Bronchial epithelial cell (primary cell): ENCODE measurements at regions not wholly inside any gene's neighbourhood (a gene's known extent, or its start where the extent isn't known, plus 50 kb on each side); places are given as distances from the start of the nearest gene placed in this dataset.

Experiments
- DNase-seq: peaks from one replicate; pipeline ENCODE4 v3.0.0-alpha.2; 2010; ENCODE audit warnings: low read depth
- FAIRE-seq: peaks from 2 replicates; lab custom pipeline; 2011; peaks lifted over from hg19 to GRCh38; lab: Jason Lieb, UNC
- H3K27me3 ChIP-seq: 2 replicates; pipeline ENCODE4 v1.5.1; 2011; ENCODE audit warnings: low read length; ENCODE audit not compliant: control insufficient read depth, insufficient read depth
- H3K36me3 ChIP-seq: 2 replicates; pipeline ENCODE4 v1.5.1; 2011; ENCODE audit warnings: low read length; ENCODE audit not compliant: control insufficient read depth, insufficient read depth
- H3K4me3 ChIP-seq: 2 replicates; pipeline ENCODE4 v1.5.1; 2011; ENCODE audit warnings: mild to moderate bottlenecking, low read depth, low read length, control low read depth
- CTCF ChIP-seq: IDR thresholded peaks from 2 replicates; pipeline ENCODE4 v1.5.1; 2011; ENCODE audit warnings: mild to moderate bottlenecking, moderate library complexity, low read length, control low read depth, inconsistent platforms; ENCODE audit not compliant: insufficient read depth, severe bottlenecking

DNA sequence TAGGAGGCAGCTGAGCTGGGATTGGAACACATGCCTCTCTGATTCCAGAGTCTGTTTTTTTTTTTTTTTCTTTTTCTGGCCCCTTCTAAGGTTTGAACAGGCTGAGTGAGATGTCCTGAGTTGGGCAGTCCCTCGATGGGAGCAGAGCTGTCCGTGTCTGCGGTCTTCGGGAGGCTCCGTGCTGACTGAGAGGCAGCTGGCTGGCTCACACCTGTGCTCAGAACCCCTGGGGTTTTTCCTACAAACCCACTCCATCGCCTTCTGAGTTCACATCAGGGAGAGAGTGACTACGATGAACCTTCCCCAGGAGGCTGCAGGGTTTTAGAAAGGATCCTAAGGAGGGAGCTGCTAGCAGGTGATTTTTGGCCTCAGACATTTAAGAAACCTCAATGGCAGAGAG, 92.5 kb downstream of the IRF8 start:
- H3K27me3 ChIP-seq, result peaks cover 2% of the 10 kb centered on the region
- TF ChIP-seq CTCF, result no peak
- no peaks in the 10 kb centered on the region for H3K36me3 ChIP-seq
- no peak for FAIRE-seq
- no peak overlapping the region for H3K4me3 ChIP-seq
- DNase-seq, result no peak

DNA sequence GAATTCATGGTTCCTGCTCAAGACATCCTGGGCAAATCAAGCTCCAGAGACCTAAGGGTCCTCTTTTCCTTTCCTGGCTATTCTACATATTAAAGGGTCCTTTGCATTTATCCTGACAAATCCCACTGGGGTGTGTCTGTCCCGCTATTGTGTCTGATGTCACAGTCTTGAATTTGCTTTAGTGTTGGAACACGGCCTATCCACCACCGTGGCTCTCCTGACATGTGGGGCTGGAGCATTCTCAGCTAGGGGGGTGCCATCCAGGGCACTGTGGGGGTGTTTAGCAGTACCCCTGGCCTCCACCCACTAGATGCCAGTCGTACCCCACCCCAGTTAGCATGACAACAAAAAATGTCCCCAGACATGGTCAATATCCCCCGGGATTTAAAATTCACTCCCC, 92.9 kb downstream of the IRF8 start:
- FAIRE-seq (no peak), DNase-seq (no peak)
- no peak for TF ChIP-seq CTCF
- Histone ChIP-seq H3K4me3 (no peak overlapping the region), H3K36me3 (no peaks in the 10 kb centered on the region), H3K27me3 (peaks cover 2% of the 10 kb centered on the region)

DNA sequence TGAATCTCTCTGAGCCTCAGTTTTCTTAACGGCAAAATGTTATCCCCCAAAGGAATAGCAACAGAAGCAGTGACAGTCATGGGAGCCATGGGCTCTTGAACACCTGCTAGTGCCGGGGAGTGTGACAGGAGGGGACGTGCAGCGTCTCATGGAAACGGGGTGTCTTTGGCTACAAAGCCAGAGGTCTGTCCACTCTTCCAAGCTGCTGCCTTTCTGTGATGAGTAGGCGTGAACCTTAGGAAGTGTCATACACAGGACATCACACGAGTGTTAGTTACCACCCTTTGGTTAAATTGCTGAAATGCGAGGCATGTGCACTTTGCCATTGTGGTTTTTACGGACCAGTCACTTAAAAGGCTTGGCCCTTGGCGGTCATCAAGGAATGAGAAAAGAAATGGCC, 93.4 kb downstream of the IRF8 start:
- Histone ChIP-seq H3K27me3 (peaks cover 2% of the 10 kb centered on the region), H3K4me3 (no peak overlapping the region), H3K36me3 (no peaks in the 10 kb centered on the region)
- no peak for FAIRE-seq
- no peak for TF ChIP-seq CTCF
- no peak for DNase-seq

- Histone ChIP-seq H3K36me3 (no peaks in the 10 kb centered on the region), H3K27me3 (peaks cover 2% of the 10 kb centered on the region), H3K4me3 (no peak overlapping the region)
- no peak for TF ChIP-seq CTCF
- DNase-seq (no peak), FAIRE-seq (no peak)
Observed at GRCh38 chr16:85992779-85993178, 93.8 kb downstream of the IRF8 start.

GRCh38 chr16:85994492-85995490, 95.8 kb downstream of the IRF8 start:
- DNase-seq, result no peak
- no peaks in the 10 kb centered on the region for H3K36me3 ChIP-seq
- H3K27me3 ChIP-seq, result no peaks in the 10 kb centered on the region
- no peak for TF ChIP-seq CTCF
- FAIRE-seq, result no peak
- H3K4me3 ChIP-seq, result no peak overlapping the region
